ENCODE measurements at regions not wholly inside any gene's neighbourhood (a gene's known extent, or its start where the extent isn't known, plus 50 kb on each side); places are given as distances from the start of the nearest gene placed in this dataset.

- no peak for DNase-seq
- intact Hi-C loops (cut with DNase I): no loop called here
- WGBS, 2 donors: 66% methylated on average over 1 of the region's 1 CpG
- Histone ChIP-seq H3K4me3 (no peak overlapping the region), H3K4me1 (no peaks in the 10 kb centered on the region), H3K27ac (no peak overlapping the region), H3K9me3 (no peaks in the 10 kb centered on the region), H3K27me3 (peaks cover 0 to 13% (median 0%) of the 10 kb centered on the region in 7 donors), H3K36me3 (no peaks in the 10 kb centered on the region)
- ATAC-seq: no peak
- TF ChIP-seq CTCF (IDR thresholded peaks at IDR 0.05): no peak
Observed at GRCh38 chr4:111689731-111690130, 455.5 kb upstream of the FAM241A start.

- DNase-seq (no peak), ATAC-seq (no peak)
- TF ChIP-seq CTCF (IDR thresholded peaks at IDR 0.05): no peak
- Histone ChIP-seq H3K36me3 (no peaks in the 10 kb centered on the region), H3K4me3 (no peak overlapping the region), H3K4me1 (no peaks in the 10 kb centered on the region), H3K9me3 (no peaks in the 10 kb centered on the region), H3K27ac (no peak overlapping the region), H3K27me3 (peaks cover 0 to 13% (median 0%) of the 10 kb centered on the region in 7 donors)
- WGBS, 2 donors: 30 to 44% methylated on average over 2 of the region's 2 CpGs
- intact Hi-C loops (cut with DNase I): no loop called here
Observed at GRCh38 chr4:111693758-111694157, 451.5 kb upstream of the FAM241A start.

GRCh38 chr4:111695677-111696076, 449.6 kb upstream of the FAM241A start:
- H3K4me1 ChIP-seq: no peaks in the 10 kb centered on the region
- H3K27ac ChIP-seq: no peak overlapping the region
- H3K9me3 ChIP-seq: no peaks in the 10 kb centered on the region
- no peak overlapping the region for H3K4me3 ChIP-seq
- ATAC-seq: no peak
- no peak for DNase-seq
- peaks cover 0 to 13% (median 0%) of the 10 kb centered on the region in 7 donors for H3K27me3 ChIP-seq
- H3K36me3 ChIP-seq: no peaks in the 10 kb centered on the region
- WGBS, 2 donors: 88% methylated on average over 2 of the region's 2 CpGs
- TF ChIP-seq CTCF (IDR thresholded peaks at IDR 0.05): no peak
- intact Hi-C loops (cut with DNase I): no loop called here

GRCh38 chr4:111696505-111696904, 448.7 kb upstream of the FAM241A start:
- H3K4me1 ChIP-seq: no peaks in the 10 kb centered on the region
- ATAC-seq: no peak

More at GRCh38 chr4:111696505-111696904, 448.7 kb upstream of the FAM241A start:
- Histone ChIP-seq H3K9me3 (no peaks in the 10 kb centered on the region), H3K4me3 (no peak overlapping the region), H3K36me3 (no peaks in the 10 kb centered on the region), H3K27ac (no peak overlapping the region), H3K27me3 (peaks cover 0 to 13% (median 0%) of the 10 kb centered on the region in 7 donors)
- no peak for TF ChIP-seq CTCF (IDR thresholded peaks at IDR 0.05)
- intact Hi-C loops (cut with DNase I): no loop called here
- DNase-seq: no peak
- WGBS, 2 donors: 60 to 61% methylated on average over 2 of the region's 2 CpGs
